Panc1 (cell line): ENCODE measurements at regions not wholly inside any gene's neighbourhood (a gene's known extent, or its start where the extent isn't known, plus 50 kb on each side); places are given as distances from the start of the nearest gene placed in this dataset.

Experiments used
- ATAC-seq: fragments of 200-7000 bp; cut with Tn5 transposase; 2 replicates; pipeline ENCODE4 v1.9.1; 2020; ENCODE audit warnings: mild to moderate bottlenecking, moderate library complexity
- BruUV-seq: library from RNA; stranded (reverse); fragments of 400-500 nt; replicated peaks from 2 replicates; lab custom pipeline; 2021; lab: Mats Ljungman, UMichigan
- CTCF ChIA-PET: fragments of 300-600 bp; sonication (Branson Sonifier 250); formaldehyde crosslinking; loops from one replicate; lab custom pipeline; 2022; ENCODE audit warnings: antibody characterized with exemption; lab: Charles Lee
- POLR2A ChIA-PET: fragments of 300-600 bp; sonication (Branson Sonifier 250); formaldehyde crosslinking; loops from one replicate; lab custom pipeline; 2022; ENCODE audit warnings: antibody characterized with exemption; lab: Charles Lee
- DNase-seq: peaks from one replicate; pipeline ENCODE4 v3.0.0-alpha.2; 2010; ENCODE audit warnings: low read depth, low spot score
- H3K27ac ChIP-seq: 2 replicates; pipeline ENCODE4 v1.5.1; 2011; ENCODE audit warnings: mild to moderate bottlenecking, low read length, inconsistent platforms
- H3K27me3 ChIP-seq: fragments of 200-500 bp; sonication (Bioruptor generic); 2 replicates; pipeline ENCODE4 v1.6.0; 2014; ENCODE audit warnings: low read length, inconsistent platforms; ENCODE audit not compliant: control insufficient read depth, insufficient read depth
- H3K36me3 ChIP-seq: fragments of 200-500 bp; sonication (Bioruptor generic); 2 replicates; pipeline ENCODE4 v1.5.1; 2014; ENCODE audit warnings: inconsistent platforms, mild to moderate bottlenecking, low read length, moderate library complexity; ENCODE audit not compliant: control insufficient read depth, insufficient read depth
- H3K4me1 ChIP-seq: 2 replicates; pipeline ENCODE4 v1.5.1; 2011; ENCODE audit warnings: inconsistent platforms, mild to moderate bottlenecking, low read length, moderate library complexity; ENCODE audit not compliant: control insufficient read depth, insufficient read depth
- H3K4me3 ChIP-seq, 2 experiments: 2 replicates each; pipeline ENCODE4 v1.5.1; 2011 to 2012; ENCODE audit warnings: low read depth in 2 of 2, low read length in 2 of 2, mild to moderate bottlenecking in 2 of 2, inconsistent platforms in 1 of 2, moderate library complexity in 1 of 2
- H3K9me3 ChIP-seq: fragments of 200-500 bp; sonication (Bioruptor generic); 2 replicates; pipeline ENCODE4 v1.5.1; 2014; ENCODE audit warnings: low read depth, mild to moderate bottlenecking, inconsistent platforms, low read length, moderate library complexity; ENCODE audit not compliant: control insufficient read depth, insufficient read depth
- CTCF ChIP-seq: fragments of 450-650 bp; IDR thresholded peaks from 2 replicates; pipeline ENCODE4 v1.5.1; 2017; ENCODE audit warnings: mild to moderate bottlenecking
- POLR2AphosphoS5 ChIP-seq: IDR thresholded peaks from 2 replicates; pipeline ENCODE4 v1.6.1; 2012; ENCODE audit warnings: mild to moderate bottlenecking, low read depth, low read length, moderate library complexity
- REST ChIP-seq, 2 experiments: IDR thresholded peaks; 2 replicates each; pipeline ENCODE4 v1.6.1; 2011 to 2012; ENCODE audit warnings: low read depth in 2 of 2, control low read depth in 1 of 2, low read length in 1 of 2, mild to moderate bottlenecking in 1 of 2, moderate library complexity in 1 of 2; ENCODE audit not compliant: insufficient read depth in 1 of 2
- SIN3A ChIP-seq: IDR thresholded peaks from 2 replicates; pipeline ENCODE4 v1.6.1; 2012; ENCODE audit warnings: low read depth, mild to moderate bottlenecking, low read length, moderate library complexity, borderline replicate concordance; ENCODE audit not compliant: insufficient read depth
- TCF7L2 ChIP-seq: IDR thresholded peaks from 2 replicates; pipeline ENCODE4 v1.6.1; 2011; ENCODE audit warnings: mild to moderate bottlenecking, low read depth, low read length, inconsistent platforms
- in situ Hi-C: cut with HindIII; loops from 2 replicates; pipeline ENCODE4 v1.10.0; 2016; ENCODE audit warnings: low sequenced_read_pairs, low pct_unique_long_range_greater_than_20kb
- intact Hi-C: fragments of 100-400 bp; cut with micrococcal nuclease; formaldehyde crosslinking; loops from one replicate; pipeline ENCODE4 v1.10.0; 2022; ENCODE audit not compliant: unreplicated experiment

DNA sequence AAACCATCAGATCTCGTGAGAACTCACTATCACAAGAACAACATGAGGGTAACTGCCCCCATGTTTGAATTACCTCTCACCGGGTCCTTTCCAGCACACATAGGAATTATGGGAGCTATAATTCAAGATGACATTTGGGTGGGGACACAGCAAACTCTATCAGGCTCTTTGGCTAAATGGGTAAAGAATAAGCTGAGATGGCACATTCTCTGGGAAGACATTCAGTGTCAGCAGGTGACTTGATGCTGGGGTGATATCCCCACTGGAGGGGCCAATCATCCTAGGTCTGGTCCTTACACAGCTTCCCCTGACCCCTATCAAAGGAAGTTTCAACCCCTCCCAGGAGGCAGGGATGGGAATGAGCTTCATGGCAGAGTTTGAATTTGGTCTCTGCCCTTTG is 664.0 kb upstream of the EEF2KMT start:
- in situ Hi-C loops, result no loop called here
- ChIA-PET CTCF (no interaction called here), POLR2A (no interaction called here)
- no TSS peak for BruUV-seq
- Histone ChIP-seq H3K4me1 (no peaks in the 10 kb centered on the region), H3K4me3 (no peak overlapping the region), H3K27ac (no peak overlapping the region), H3K27me3 (no peaks in the 10 kb centered on the region; the same call in 1 of the 2 replicates), H3K9me3 (no peaks in the 10 kb centered on the region), H3K36me3 (no peaks in the 10 kb centered on the region)
- intact Hi-C loops, result no loop called here
- ATAC-seq (no peak), DNase-seq (no peak)
- no peak for TF ChIP-seq SIN3A
- TF ChIP-seq POLR2AphosphoS5, result no peak
- TF ChIP-seq CTCF, result no peak
- TF ChIP-seq REST (IDR thresholded peaks at IDR 0.05; ENCODE audit: insufficient read depth in 1 of 2, low read depth in 2 of 2, low read length in 1 of 2), result no peak
- TF ChIP-seq TCF7L2, result no peak

- in situ Hi-C loops (no loop called here), intact Hi-C loops (no loop called here)
- no peaks in the 10 kb centered on the region for H3K36me3 ChIP-seq
- BruUV-seq, result no TSS peak
- no peak overlapping the region for H3K27ac ChIP-seq
- H3K4me1 ChIP-seq, result no peaks in the 10 kb centered on the region
- POLR2A ChIA-PET, result no interaction called here
- DNase-seq, result no peak
- no peak overlapping the region for H3K4me3 ChIP-seq
- no peak for ATAC-seq
- TF ChIP-seq SIN3A (no peak), REST (IDR thresholded peaks at IDR 0.05; ENCODE audit: insufficient read depth in 1 of 2, low read depth in 2 of 2, low read length in 1 of 2) (no peak), TCF7L2 (no peak), POLR2AphosphoS5 (no peak), CTCF (no peak)
- H3K9me3 ChIP-seq, result no peaks in the 10 kb centered on the region
- CTCF ChIA-PET, result no interaction called here
- peaks cover 2% of the 10 kb centered on the region; the same call in 1 of the 2 replicates for H3K27me3 ChIP-seq
Measured at GRCh38 chr16:5758281-5758680, 660.7 kb upstream of the EEF2KMT start.
